HepG2 (cell line): ENCODE measurements at regions not wholly inside any gene's neighbourhood (a gene's known extent, or its start where the extent isn't known, plus 50 kb on each side); places are given as distances from the start of the nearest gene placed in this dataset.
A peak's percentile ranks its signal among the peaks of the same experiment; 100 is the strongest.

ENCODE experiments used
- ARNT2 ChIP-seq: sonication (generic); formaldehyde crosslinking; IDR thresholded peaks from 2 replicates; pipeline ENCODE4 v1.8.0; 2022; ENCODE audit warnings: mild to moderate bottlenecking, low read depth, missing genetic modification reagents, moderate library complexity
- CCDC6 ChIP-seq: sonication (generic); formaldehyde crosslinking; IDR thresholded peaks from 2 replicates; pipeline ENCODE4 v1.8.1; 2022; ENCODE audit warnings: mild to moderate bottlenecking, missing genetic modification reagents, moderate library complexity
- FOXJ3 ChIP-seq: sonication (generic); formaldehyde crosslinking; IDR thresholded peaks from 2 replicates; pipeline ENCODE4 v1.4.0; 2020; ENCODE audit warnings: missing genetic modification reagents, mild to moderate bottlenecking, borderline replicate concordance
- IRX3 ChIP-seq: sonication (generic); formaldehyde crosslinking; IDR thresholded peaks from 2 replicates; pipeline ENCODE4 v1.8.1; 2023; ENCODE audit warnings: mild to moderate bottlenecking, low read depth, missing genetic modification reagents, borderline replicate concordance
- KLF6 ChIP-seq: IDR thresholded peaks from 2 replicates; pipeline ENCODE4 v1.8.0; 2016; ENCODE audit warnings: missing biosample characterization, missing genetic modification reagents
- MBD4 ChIP-seq: IDR thresholded peaks from 2 replicates; pipeline ENCODE4 v1.6.1; 2012; ENCODE audit warnings: low read length, inconsistent platforms, borderline replicate concordance
- MED13 ChIP-seq: sonication (generic); formaldehyde crosslinking; IDR thresholded peaks from 2 replicates; pipeline ENCODE4 v1.5.0; 2020; ENCODE audit warnings: missing genetic modification reagents
- NFKB2 ChIP-seq: sonication (generic); formaldehyde crosslinking; IDR thresholded peaks from 2 replicates; pipeline ENCODE4 v1.4.0; 2020; ENCODE audit warnings: missing genetic modification reagents, borderline replicate concordance
- NKX3-1 ChIP-seq: sonication (generic); formaldehyde crosslinking; IDR thresholded peaks from 2 replicates; pipeline ENCODE4 v1.5.0; 2020; ENCODE audit warnings: missing genetic modification reagents
- SMYD3 ChIP-seq: sonication (generic); formaldehyde crosslinking; IDR thresholded peaks from 2 replicates; pipeline ENCODE4 v1.8.1; 2023; ENCODE audit warnings: mild to moderate bottlenecking, missing genetic modification reagents
- TBX2 ChIP-seq: sonication (generic); formaldehyde crosslinking; IDR thresholded peaks from 2 replicates; pipeline ENCODE4 v1.5.0; 2020; ENCODE audit warnings: missing genetic modification reagents, mild to moderate bottlenecking, borderline replicate concordance
- THAP9 ChIP-seq: sonication (generic); formaldehyde crosslinking; IDR thresholded peaks from 2 replicates; pipeline ENCODE4; 2020; ENCODE audit warnings: missing genetic modification reagents, mild to moderate bottlenecking, borderline replicate concordance
- ZBTB40 ChIP-seq, 2 experiments: fragments of 450-650 bp in 1 of 2; sonication (generic) in 1 of 2; formaldehyde crosslinking in 1 of 2; IDR thresholded peaks; 2 replicates each; pipeline versions ENCODE4 v1.6.1 to v1.8.0; 2016 to 2022; ENCODE audit warnings: antibody characterized with exemption in 1 of 2, mild to moderate bottlenecking in 1 of 2, missing genetic modification reagents in 1 of 2
- ZNF382 ChIP-seq: sonication (generic); formaldehyde crosslinking; IDR thresholded peaks from 2 replicates; pipeline ENCODE4 v1.5.0; 2020; ENCODE audit warnings: missing genetic modification reagents, mild to moderate bottlenecking, borderline replicate concordance
- ZNF530 ChIP-seq: sonication (generic); formaldehyde crosslinking; IDR thresholded peaks from 2 replicates; pipeline ENCODE4 v1.5.0; 2020; ENCODE audit warnings: low read depth, mild to moderate bottlenecking, missing genetic modification reagents
- ZSCAN12 ChIP-seq: sonication (generic); formaldehyde crosslinking; IDR thresholded peaks from 2 replicates; pipeline ENCODE4 v1.9.0; 2021; ENCODE audit warnings: mild to moderate bottlenecking, missing genetic modification reagents
- TF ChIP-seq, protein P1 (sequence below): sonication (generic); formaldehyde crosslinking; IDR thresholded peaks from 2 replicates; pipeline ENCODE4 v1.5.0; 2020; ENCODE audit warnings: missing genetic modification reagents

GRCh38 chr2:8101614-8102277, 580.1 kb upstream of the ID2 start (continued):
- no peak for TF ChIP-seq ZBTB40 (IDR thresholded peaks at IDR 0.05)
- TF ChIP-seq ZBTB40 (CRISPR knock-in tag; IDR thresholded peaks at IDR 0.05), result no peak
- no peak for TF ChIP-seq SMYD3
- no peak for TF ChIP-seq ZNF530 (CRISPR knock-in tag)
- TF ChIP-seq MED13 (CRISPR knock-in tag), result no peak
- TF ChIP-seq ARNT2 (CRISPR knock-in tag), result no peak
- TF ChIP-seq ZNF382 (CRISPR knock-in tag), result no peak
- TF ChIP-seq, protein P1, sequence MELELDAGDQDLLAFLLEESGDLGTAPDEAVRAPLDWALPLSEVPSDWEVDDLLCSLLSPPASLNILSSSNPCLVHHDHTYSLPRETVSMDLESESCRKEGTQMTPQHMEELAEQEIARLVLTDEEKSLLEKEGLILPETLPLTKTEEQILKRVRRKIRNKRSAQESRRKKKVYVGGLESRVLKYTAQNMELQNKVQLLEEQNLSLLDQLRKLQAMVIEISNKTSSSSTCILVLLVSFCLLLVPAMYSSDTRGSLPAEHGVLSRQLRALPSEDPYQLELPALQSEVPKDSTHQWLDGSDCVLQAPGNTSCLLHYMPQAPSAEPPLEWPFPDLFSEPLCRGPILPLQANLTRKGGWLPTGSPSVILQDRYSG (CRISPR knock-in tag), result no peak
- no peak for TF ChIP-seq IRX3 (CRISPR knock-in tag)
- no peak for TF ChIP-seq NFKB2
- TF ChIP-seq KLF6 (CRISPR knock-in tag), result no peak
- TF ChIP-seq FOXJ3 (CRISPR knock-in tag), result peak; percentile 49; the same call in 1 of the 2 replicates
- 0 out of 2 replicates have a peak, but pooled peaks have one; percentile 24 for TF ChIP-seq TBX2 (CRISPR knock-in tag)
- no peak for TF ChIP-seq MBD4
- no peak for TF ChIP-seq NKX3-1 (CRISPR knock-in tag)
- no peak for TF ChIP-seq THAP9 (CRISPR knock-in tag)
- TF ChIP-seq CCDC6 (CRISPR knock-in tag), result 0 out of 2 replicates have a peak, but pooled peaks have one; percentile 9
- no peak for TF ChIP-seq ZSCAN12 (CRISPR knock-in tag)
